AG09309 (cell line): ENCODE measurements at regions not wholly inside any gene's neighbourhood (a gene's known extent, or its start where the extent isn't known, plus 50 kb on each side); places are given as distances from the start of the nearest gene placed in this dataset.

Source experiments
- DNase-seq: peaks from one replicate; pipeline ENCODE4 v3.0.0-alpha.2; 2010; ENCODE audit warnings: low read depth
- H3K4me3 ChIP-seq: 2 replicates; pipeline ENCODE4 v1.5.1; 2011; ENCODE audit warnings: mild to moderate bottlenecking, low read depth, low read length, moderate library complexity; ENCODE audit not compliant: control insufficient read depth
- TF ChIP-seq, protein P1 (sequence below): IDR thresholded peaks from 2 replicates; pipeline ENCODE4 v1.5.1; 2011; ENCODE audit warnings: mild to moderate bottlenecking, low read depth, low read length, inconsistent platforms; ENCODE audit not compliant: insufficient read depth, control insufficient read depth; ENCODE audit errors: missing control alignments

DNA sequence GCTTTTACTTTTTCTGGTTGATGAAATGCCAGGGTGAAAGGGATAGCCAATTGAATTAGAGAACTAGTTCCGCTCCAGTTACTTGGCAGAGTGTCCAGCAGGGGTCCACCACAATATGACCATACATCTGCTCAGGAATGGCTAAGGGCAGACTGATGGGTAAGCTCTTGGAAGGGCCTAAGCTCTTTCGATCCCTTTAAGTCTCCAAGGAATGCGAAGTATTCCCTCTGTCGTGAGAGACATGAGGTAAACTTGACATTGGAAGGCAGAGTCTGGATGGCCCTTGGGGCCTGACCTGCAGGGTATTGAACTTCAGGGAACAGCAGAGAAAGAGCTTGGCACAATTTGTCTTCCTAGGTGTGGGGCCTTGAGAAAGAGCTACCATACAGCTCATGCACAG, 805.8 kb downstream of the PLOD2 start:
- no peak for DNase-seq
- TF ChIP-seq, protein P1, sequence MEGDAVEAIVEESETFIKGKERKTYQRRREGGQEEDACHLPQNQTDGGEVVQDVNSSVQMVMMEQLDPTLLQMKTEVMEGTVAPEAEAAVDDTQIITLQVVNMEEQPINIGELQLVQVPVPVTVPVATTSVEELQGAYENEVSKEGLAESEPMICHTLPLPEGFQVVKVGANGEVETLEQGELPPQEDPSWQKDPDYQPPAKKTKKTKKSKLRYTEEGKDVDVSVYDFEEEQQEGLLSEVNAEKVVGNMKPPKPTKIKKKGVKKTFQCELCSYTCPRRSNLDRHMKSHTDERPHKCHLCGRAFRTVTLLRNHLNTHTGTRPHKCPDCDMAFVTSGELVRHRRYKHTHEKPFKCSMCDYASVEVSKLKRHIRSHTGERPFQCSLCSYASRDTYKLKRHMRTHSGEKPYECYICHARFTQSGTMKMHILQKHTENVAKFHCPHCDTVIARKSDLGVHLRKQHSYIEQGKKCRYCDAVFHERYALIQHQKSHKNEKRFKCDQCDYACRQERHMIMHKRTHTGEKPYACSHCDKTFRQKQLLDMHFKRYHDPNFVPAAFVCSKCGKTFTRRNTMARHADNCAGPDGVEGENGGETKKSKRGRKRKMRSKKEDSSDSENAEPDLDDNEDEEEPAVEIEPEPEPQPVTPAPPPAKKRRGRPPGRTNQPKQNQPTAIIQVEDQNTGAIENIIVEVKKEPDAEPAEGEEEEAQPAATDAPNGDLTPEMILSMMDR = no peak
- no peak overlapping the region for H3K4me3 ChIP-seq

DNA sequence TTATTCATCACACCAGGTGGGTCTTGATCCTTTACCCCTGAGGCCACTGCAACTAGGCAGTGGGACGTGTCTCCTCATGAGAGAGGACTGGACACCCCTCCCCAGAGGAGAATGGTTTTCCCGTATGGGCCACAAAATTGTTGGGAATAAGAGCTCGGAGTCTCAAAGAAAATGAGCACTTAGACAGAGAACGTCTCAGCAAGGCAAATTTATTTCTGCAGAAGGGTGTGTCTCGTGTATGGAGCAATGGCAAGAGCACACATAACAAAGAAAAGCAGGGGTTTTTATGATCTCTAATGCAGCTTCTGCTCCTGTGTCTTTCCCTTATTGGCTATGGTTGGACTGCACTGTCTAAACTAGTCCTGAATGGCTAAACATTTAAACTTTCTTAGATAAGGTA, 803.5 kb downstream of the PLOD2 start:
- no peak for DNase-seq
- TF ChIP-seq, protein P1 = no peak
- H3K4me3 ChIP-seq = no peak overlapping the region

DNA sequence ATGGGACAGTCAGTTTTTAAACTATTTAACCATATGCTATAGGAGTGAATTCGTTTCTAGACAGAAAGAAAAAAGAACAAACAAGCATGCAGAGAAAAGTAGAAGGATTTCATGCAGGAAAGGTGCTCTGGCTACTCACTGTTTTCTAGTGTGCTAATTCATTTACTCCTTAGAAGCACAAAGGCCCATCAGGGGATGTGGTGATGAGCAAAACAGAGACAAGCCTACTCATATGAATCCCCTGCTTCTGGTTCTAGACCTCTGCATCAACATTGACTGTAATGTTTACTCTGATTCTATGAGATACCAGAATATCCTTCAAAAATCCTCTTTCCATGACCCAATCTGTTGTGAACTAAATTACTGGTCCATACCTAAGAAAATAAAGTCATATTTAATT, 801.9 kb downstream of the PLOD2 start:
- TF ChIP-seq, protein P1 = no peak
- H3K4me3 ChIP-seq = no peak overlapping the region
- no peak for DNase-seq

DNA sequence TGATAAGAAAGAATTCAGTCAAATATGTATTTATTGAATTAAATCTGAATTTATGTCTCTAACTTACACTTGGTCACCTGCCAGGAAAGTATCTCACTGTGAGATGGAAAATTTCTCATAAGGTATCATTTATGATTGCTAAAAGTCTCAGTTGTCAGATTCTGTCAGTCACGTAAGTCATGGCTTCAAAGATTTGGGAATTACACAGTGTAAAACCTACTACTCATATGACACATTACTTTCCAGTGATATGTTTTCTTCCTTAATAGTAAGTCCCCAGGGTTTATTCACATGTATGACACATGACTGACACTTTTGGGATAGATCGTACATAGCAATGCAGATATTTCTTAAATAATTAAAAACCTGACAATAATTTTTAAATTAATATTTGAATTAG, 792.2 kb downstream of the PLOD2 start:
- DNase-seq = no peak
- TF ChIP-seq, protein P1 = no peak
- no peak overlapping the region for H3K4me3 ChIP-seq

DNA sequence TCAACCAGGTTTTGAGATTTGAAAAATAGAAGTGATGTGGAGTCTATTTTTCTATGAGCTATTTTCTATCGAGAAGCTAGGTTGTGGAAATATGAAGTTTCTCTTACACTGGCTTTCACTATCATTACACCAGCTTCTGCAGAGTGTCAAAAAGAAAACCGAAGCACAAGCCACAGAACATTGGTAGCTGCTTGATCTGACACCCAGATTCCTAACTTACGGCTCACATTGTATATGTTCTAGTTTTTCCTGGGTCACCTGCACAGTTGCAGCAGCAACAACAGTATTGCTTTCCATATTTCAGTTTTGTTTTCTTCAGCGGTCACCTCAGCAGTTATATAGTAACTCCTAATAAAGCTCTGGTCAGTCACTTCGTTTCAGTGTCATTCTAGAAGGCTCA, 790.1 kb downstream of the PLOD2 start:
- TF ChIP-seq, protein P1 = no peak

DNA sequence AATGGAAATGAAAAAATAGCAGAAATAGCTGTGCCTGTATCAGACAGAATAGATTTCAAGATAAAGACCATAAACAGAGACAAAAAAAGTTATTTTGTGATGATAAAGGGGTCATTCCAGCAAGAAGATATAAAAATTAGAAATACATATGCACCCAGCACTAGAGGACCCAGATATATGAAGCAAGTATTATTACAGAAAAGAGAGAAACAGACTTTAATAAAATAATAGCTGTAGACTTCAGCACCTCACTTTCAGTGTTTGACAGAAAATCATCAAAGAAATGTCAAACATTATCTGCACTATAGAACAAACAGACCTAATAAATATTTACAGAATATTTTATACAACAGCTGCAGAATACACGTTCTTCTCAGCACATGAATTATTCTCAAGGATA, 783.7 kb downstream of the PLOD2 start:
- TF ChIP-seq, protein P1 = no peak
- H3K4me3 ChIP-seq = no peak overlapping the region

More for the DNA sequence above, 790.1 kb downstream of the PLOD2 start:
- H3K4me3 ChIP-seq = no peak overlapping the region
- DNase-seq = no peak

DNA sequence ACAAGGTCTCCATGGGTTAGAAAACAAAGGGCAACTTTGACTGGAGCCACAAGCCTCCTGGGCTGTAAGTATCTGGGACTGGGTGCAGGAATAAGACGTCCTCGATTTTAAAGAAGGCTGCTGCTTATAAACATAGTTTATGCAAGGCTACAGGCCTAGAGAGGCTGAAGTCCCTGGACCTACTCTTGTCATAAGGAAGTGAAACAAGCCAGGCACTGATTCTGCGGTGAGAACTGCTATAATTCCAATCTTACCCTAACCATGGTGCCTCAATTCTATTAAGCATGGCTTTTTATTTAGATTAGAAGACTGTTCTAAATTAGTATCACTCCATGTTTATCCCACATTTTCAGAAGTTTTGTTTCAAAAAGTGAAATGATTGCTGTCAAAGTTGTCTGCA, 777.6 kb downstream of the PLOD2 start:
- H3K4me3 ChIP-seq = no peak overlapping the region
- no peak for DNase-seq
- TF ChIP-seq, protein P1 = no peak

More for the DNA sequence above, 783.7 kb downstream of the PLOD2 start:
- DNase-seq = no peak
